ENCODE measurements at regions not wholly inside any gene's neighbourhood (a gene's known extent, or its start where the extent isn't known, plus 50 kb on each side); places are given as distances from the start of the nearest gene placed in this dataset.

DNA sequence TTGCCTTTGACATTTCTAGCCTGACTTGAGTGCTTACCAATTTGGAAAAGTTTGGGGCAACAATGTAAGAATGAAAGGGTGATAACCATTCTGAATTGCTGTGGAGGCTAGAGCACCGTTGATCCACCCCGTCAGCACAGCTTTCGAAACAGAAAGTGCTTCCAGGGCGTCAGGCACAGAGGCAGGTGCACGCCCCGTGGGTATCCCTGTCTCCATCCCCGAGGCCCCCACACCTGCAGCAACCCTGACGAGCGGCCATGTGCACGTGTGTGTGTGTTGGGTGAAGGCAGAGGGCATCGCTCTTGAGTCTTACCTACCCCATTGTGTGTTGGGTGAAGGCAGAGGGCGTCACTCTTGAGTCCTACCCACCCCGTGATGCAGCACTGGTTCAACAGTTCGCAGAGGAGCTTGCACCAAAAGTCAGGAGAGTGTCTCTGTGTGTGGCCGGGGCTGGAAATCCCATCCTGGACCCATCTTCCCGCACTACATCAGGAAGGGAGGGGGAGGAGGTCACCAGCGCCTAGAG is 404.5 kb downstream of the BRD1 start:
- DNase-seq (ENCODE audit: low read depth in 2 of 2) = no peak

DNA sequence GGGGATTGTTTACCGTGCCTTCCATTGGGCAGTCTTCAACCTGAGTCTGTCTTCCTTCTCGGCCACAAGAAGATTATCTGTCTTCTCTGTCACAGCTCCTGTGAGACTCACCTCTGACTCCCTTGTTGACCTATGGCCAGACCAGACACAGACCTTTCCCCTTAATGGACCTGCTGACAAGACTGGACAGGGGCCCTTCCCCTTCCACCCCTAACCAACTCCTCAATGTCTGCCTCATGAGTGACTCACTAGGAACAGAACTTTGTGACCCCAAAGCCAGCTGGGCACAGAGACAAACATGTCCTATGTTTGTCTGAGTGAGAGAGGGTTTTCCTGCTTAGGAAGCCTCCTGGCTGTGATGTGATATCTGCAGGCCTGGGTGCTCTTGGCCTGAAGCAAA is 405.0 kb downstream of the BRD1 start:
- DNase-seq (ENCODE audit: low read depth in 2 of 2) = no peak

DNA sequence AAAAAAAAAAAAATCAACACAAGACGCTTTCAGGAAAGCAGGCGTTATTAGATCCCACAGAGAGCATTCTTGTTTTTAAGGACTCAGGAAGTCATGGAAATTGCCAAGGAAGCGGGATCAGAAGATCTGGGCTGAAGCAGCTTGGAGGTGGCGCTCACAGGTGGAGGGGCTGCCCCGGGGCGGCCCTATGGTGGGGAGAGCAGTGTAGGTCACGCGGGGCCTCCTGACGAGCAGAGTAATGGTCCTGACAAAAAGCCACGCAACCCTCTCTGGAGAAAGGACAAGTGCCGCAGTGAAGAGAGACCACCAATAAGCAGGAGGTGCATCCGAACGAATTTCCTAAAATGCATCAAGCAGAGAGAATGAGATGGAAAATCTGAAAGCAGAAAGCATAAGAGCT is 407.0 kb downstream of the BRD1 start:
- no peak for DNase-seq (ENCODE audit: low read depth in 2 of 2)

DNA sequence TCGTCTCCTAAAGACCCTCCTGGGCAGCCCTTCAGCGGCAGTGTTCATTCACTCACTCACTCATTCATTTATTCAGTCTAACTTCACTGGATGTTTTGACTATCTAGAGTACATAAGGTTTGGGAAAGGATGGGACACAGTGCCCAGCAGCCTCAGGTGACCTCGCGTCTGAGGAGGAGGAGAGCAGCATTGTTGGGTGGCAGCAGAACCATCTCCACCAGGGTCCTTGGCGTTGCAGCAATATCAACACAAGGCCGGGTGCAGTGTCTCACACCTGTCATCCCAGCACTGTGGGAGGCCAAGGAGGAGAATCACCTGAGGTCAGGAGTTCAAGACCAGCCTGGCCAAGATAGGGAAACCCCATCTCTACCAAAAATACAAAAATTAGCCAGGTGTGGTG is 408.0 kb downstream of the BRD1 start:
- no peak for DNase-seq (ENCODE audit: low read depth in 2 of 2)

DNA sequence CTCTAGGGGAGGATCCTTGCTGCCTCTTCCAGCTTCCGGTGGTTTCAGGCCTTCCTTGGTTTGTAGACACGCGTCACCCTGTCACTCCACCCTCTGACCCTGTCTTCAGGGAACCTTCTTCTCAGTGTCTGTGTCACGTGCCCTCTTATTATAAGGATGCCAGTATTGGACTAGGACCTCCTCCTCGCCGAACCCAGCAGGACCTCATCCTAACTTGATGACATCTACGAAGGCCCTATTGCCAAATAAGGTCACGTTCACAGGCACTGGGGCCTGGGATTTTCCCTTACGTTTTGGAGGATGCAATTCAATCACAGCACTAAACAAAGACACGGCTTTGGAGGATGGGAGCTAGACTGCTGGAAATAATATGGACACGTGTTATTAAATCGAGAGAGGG is 408.7 kb downstream of the BRD1 start:
- DNase-seq (ENCODE audit: low read depth in 2 of 2) = no peak

DNA sequence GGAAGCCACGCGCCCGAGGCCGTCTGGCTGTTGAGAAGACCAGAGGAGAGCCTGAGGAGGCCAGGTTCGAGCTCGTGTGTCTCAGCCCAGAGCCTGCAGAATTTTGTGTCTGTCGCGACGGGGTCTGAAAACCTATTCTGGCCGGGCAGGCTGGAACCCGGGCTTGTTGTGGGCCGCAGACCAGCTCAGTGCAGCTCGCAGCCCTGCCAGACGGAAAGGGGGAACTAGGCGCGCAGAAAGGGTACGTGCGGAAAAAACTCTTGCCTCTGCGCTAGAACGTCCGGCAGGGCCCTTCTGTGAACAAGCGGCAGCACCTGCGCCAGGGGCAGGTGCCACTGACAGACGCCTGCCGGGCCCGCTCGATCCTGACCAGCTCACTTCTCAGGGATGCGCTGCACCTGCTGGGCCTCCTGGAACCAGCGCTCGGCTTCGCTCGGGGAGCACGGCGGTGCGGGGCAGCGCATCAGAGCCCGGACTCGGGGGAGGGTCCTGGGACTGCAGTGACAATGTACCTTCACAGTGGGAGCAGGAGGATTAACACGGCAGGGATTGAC is 409.3 kb downstream of the BRD1 start:
- DNase-seq (ENCODE audit: low read depth in 2 of 2) = no peak

DNA sequence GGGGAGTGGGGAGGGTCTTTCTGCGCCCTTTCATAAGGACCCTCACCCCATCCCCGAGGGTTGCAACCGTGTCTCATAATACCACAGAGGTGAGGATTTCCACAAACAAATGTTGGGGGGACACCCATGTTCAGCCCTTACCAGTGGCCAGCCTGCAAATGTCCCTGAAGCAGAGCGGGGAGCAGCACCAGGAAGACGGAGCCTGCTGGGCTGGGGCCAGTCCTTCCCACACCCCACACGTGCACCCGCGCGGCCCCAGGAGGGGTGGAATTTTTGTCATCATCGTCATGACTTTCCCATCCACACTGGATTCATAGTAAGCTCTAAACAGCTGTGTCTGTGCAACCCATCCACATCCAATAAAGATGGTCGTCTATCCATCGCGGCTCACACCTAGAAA is 409.8 kb downstream of the BRD1 start:
- DNase-seq (ENCODE audit: low read depth in 2 of 2) = no peak

DNA sequence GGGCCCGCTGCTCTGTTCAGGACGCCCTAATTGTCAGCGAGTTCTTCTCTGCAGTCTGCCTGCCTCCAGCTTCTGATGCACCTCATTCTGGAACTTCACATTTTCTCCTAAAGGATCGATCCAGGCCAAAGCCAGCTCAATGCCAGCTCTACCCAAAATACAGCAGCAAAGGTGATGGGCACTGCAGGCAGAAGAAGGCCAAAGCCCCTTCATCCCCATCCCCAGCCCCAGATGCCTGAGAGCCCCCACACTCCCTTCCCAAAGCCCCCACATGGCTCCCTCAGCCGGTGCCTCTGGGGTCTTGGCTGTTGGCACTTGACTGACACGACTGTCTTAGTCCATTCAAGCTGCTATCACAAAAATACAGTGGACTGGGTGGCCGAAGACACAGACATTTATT is 410.3 kb downstream of the BRD1 start:
- no peak for DNase-seq (ENCODE audit: low read depth in 2 of 2)

DNA sequence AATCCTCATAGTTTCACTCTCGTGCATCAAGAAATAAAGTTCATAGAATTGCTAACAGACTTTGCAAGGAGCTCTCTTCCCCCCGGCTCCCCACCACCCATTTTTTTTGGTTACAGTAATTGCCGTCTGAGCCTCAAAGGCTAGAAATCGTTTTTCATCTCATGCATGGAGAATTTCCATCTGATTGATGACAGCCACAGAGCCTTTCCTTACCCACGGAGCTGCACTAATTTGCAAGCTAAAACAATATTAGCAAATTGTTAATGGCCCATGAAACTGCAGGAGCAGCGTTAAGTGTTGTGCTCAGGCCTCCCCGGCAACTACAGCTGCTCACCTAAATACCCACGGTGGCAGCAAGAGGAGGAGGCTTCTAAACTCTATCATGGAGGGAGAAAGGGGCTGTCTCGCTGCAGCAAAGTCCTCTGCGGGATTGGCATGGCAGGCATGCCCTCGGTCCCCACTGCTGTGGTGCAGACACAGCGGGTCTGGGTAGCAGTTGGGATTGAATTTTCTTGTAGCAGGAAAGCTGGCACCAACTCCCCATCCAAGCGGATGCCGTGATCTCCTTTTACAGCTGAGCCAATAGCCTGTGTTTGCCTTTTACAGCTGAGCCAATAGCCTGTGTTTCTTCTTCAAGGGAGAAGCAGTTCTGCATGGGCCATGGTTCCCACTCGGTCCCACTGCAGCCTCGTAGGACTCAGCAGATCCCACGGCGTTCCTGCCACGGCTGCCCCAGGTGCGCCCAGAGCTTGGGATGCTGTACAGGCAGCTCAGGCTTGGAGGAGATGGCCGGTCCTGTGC is 412.3 kb downstream of the BRD1 start:
- DNase-seq (ENCODE audit: low read depth in 2 of 2) = no peak

DNA sequence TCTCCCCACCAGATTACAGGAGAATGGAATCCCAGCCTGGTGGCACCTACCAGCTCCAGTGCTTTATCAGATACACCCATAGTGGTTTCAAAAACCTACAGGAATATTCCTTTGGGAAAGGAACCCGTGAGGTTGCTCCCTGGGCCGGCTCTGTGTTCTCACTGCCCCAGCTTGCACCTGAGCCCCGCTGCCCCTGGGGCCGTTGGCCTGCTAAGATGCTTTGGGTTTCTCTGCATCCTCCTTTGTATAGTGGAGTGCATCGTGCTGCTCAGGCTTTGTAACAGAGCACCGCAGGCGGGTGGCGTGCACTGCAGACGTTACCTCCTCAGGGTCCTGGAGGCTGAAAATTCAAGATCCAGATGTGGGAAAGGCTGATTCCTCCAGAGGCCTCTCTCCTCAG is 414.1 kb downstream of the BRD1 start:
- no peak for DNase-seq (ENCODE audit: low read depth in 2 of 2)

DNA sequence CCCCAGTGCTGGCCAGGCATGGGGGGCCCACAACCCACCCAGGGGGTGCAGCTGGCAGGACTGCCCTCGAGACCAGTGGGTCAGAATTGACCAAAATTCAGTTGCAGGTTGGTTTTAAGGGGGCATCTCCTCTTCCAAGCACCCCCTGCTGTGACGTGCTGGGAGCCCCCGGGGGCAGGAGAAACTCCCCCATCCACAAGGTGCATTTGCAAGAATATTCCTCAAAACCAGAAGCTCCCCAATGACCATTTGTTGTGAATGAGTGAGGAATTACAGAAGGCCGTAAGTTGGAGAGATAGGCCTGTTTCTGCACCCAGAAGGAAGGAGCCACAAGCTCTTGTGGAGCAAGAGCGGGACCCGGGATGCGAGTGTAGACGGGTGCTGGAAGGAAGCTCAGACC is 414.5 kb downstream of the BRD1 start:
- no peak for DNase-seq (ENCODE audit: low read depth in 2 of 2)

DNA sequence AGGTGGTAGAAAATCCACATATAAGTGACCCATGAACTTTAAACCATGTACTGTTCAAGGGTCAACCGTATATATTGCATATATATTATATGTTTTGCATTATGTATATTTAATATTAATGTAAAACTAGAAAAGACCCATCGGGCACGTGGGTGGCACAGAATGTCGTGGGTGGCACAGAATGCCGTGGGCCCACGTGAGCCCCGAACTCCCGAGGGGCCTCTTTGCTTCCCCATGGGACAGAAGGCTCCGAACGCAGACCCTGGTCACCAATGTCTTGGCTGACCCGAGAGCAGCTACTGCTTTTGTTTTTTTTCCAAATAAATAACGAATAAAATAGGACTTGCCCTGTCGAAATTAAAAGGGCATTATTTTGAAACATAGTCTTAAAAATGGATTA is 415.4 kb downstream of the BRD1 start:
- no peak for DNase-seq (ENCODE audit: low read depth in 2 of 2)

DNA sequence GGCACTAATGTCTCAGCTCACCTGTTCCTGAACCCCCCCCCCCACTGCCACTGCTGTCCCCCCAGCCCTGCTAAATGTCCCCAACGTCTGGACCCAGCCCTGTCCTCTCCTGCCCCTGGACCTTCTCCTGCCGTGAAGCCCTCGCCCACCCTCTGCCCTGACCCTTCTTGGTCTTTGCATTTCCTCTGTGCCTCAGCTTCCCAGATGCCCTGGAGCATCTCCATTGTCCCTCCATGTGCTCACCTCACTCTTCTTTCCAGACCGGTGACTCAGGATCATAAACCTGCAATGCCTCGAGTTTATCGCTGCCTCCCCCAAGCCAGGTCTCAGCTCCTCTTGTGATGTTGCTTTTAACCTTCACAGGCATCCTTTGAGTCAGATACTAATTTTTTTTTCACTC is 416.4 kb downstream of the BRD1 start:
- no peak for DNase-seq (ENCODE audit: low read depth in 2 of 2)

DNA sequence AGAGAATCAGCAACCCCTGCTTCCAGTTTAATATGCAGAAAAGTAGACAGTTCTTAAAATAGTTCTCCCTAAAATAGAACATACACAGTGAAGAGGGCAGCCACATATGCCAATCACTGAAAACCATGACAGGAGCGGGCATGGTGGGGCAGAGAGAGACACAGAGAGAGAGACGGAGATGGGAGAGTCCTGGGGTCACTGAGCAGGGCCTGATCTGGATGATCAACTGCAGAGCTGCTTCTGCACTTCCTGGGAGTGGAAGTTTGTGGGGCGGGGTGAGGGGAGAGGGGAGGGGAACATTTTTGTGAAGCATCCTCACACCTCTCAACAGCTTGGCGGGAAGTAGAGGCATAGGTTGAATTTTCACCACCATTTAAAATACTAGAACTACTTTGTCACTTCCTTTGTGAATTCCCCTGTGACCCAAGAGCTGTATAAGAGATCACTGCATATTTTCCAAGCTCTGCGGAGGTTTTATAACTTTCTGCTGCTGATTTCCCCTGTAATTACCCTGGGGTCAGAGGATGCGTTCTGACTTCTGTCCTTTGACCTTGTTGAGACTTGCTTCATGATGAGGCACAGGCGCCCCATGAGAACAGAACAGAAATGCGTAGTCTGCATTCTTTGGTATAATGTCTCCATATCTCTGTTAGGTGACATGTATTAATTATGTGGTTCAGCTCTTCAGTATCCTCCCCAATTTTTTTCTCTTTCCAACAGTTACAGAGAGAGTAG is 419.4 kb downstream of the BRD1 start:
- DNase-seq (ENCODE audit: low read depth in 2 of 2) = no peak

DNA sequence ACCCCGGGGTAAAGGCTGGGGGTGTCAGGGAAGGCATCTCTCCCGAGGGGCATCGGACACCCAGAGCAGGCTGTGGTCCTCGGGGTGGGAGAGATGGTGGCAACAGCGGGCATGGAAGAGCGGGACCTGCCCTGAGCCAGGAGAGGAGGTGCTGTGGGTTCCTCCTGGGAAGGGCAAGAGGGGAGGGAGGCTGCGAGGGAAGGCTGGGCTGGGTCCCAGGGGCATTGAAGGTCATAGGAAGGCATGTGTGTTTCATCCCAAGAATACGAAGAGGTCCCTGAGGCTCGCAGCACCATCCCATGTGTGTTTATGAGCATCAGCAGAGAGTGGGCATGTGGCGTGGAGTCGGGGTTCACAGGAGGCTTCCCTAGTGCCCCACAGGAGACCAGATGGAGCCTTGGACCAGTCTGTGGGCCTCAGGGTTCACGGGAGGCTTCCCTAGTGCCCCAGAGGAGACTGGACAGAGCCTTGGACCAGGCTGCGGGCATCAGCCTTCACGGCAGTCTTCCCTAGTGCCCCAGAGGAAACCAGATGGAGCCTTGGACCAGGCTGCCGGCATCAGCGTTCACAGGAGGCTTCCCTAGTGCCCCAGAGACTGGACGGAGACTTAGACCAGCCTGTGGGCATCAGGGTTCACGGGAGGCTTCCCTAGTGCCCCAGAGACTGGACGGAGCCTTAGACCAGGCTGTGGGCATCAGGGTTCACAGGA is 420.6 kb downstream of the BRD1 start:
- DNase-seq (ENCODE audit: low read depth in 2 of 2) = no peak

DNA sequence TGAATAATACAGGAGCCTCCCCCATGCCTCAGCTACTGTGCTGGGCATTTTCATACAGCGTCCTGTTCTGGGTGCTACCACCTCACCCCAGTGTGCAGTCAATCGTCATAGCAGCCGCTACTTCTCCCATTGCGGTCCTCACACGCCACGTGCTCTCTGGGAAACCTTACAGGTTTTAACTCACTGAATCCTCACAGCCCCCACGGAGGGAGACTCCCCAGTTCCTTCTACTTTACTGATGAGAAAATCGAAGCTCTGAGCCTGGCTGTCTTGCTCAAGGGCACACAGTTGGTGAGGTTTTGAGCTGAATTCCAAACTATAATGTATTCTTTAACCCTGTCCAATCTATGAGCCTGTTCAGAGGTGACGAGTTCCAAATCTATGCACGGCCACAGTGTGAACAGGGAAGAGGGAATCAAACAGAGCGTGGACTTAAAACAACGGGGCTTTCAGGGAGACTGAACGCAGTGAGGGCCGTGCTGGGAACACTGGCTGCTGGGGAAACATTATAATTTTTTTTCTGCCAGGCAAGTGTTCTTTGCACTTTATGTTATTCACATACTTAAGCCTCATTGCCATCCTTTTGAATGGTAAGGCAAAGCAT is 421.5 kb downstream of the BRD1 start:
- DNase-seq (ENCODE audit: low read depth in 2 of 2) = no peak

DNA sequence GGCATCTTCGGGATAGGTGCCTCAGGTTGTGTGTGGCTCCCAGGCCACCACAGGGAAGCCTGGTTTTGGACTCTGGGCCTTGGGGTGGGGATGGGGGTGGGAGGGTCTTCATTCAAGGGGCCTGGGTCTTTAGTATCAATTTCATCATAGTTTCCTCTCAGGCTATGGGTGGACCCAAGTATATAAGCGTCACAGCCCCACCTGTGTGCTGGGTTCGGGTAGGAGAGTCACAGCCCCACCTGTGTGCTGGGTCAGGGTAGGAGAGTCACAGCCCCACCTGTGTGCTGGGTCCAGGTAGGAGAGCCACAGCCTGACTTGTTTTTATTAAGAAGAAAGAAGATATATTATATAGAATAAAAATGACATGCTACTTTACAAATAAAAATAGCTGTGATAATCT is 422.1 kb downstream of the BRD1 start:
- no peak for DNase-seq (ENCODE audit: low read depth in 2 of 2)

DNA sequence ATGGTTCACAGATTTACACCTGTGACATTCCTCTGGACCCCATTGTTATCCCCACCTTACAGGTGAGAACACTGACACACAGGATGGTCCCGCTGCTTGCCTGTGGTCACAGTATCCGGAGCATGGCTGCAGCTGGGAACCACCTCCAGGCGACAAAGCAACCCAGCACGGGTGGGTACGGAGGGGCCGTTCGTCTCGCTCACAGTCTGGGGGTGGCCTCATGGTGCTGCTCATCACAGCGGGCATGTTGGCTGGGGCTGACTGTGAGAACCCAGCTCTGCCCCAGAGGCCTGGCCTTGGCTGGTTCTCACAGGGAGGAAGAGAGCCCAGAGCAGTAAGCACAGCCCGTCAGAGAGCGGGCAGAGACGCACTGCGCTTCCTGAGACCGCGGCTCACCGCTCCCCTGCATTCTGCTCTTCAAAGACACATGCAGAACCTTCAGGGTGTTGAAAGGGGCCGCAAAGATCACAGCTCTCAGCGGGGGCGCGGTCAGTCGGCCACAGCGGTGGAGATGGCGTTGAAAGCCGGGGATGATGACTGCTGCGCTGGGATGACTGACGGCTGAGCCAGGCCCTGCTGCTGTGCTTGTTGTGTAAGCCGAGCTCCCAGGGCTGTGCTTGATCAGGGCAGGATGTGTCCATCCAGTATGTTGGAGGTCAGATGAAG is 423.0 kb downstream of the BRD1 start:
- DNase-seq (ENCODE audit: low read depth in 2 of 2) = no peak

DNA sequence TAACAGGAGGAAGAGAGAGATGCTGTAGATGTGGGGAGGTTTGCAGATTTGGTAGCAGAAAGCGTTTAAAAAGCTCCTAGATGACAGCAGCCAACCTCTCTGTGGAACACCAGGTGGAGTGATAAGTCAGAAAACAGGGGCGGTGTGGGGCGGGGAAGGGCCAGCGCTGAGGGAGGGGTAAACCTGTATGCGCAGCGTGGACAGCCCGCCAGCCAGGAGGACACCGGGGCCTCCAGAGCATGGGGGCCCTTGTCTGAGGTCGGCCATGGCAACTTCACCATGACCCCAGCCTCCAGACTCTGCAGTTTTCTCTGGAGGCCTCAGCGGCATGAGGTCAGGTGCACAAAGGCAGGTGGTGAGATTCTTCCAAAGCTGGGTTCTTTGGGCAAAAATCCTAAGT is 423.7 kb downstream of the BRD1 start:
- no peak for DNase-seq (ENCODE audit: low read depth in 2 of 2)

DNA sequence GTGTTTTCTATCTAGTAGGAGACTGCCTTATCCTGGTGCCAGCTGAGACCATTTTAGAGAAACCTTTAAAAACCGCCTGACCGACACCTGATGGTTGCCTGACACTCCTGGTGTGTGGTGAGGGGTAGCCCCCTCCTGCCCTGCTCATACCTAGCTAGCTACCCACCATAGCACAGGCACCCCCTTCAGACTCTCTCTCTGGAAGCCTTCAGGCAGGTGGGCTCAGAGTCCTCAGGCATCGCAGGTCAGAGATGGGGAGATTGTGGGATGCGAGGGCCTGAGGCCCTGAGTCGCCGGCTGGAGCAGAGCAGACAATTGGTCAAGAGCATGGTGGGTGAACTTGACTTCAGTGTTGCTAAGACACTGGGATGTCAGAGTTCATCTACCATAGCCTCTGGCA is 424.6 kb downstream of the BRD1 start:
- DNase-seq (ENCODE audit: low read depth in 2 of 2) = no peak

DNA sequence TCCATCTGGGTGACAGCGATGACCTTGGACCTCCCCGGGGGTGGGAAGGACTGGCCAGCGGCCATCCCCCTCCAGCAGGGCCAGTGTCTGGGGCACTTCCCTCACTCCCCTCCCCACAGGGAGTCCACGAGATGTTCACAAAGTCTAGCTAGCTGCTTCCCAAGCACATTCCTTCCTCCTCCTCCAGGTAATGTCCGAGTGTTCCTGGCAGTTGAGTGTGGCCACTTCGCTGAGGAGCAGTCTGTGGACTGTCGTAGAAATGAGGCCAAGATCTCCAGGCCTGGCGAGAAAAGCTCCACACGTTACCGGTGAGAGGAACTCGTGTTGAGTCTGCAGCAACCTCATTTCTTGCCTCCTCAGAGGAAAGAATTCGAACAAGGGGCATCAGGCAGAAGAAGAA is 425.5 kb downstream of the BRD1 start:
- no peak for DNase-seq (ENCODE audit: low read depth in 2 of 2)
